HCT116 (cell line): ENCODE measurements at regions not wholly inside any gene's neighbourhood (a gene's known extent, or its start where the extent isn't known, plus 50 kb on each side); places are given as distances from the start of the nearest gene placed in this dataset.

ENCODE experiments used
- ATAC-seq: fragments of 200-7000 bp; cut with Tn5 transposase; 2 replicates; pipeline ENCODE4 v1.9.1; 2020; ENCODE audit warnings: mild to moderate bottlenecking, moderate library complexity
- BruUV-seq: library from RNA; stranded (reverse); fragments of 400-500 nt; replicated peaks from 2 replicates; lab custom pipeline; 2021; lab: Mats Ljungman, UMichigan
- CTCF ChIA-PET: fragments of 300-600 bp; sonication (Branson Sonifier 250); formaldehyde crosslinking; loops from one replicate; lab custom pipeline; 2021; ENCODE audit warnings: antibody characterized with exemption; lab: Charles Lee
- POLR2A ChIA-PET: fragments of 300-600, 350-600 bp; sonication (Branson Sonifier 250); formaldehyde crosslinking; loops from one replicate; lab custom pipeline; 2021; ENCODE audit warnings: antibody characterized with exemption; lab: Charles Lee
- RAD21 ChIA-PET, 2 experiments: fragments of 300-600 bp; sonication (Branson Sonifier 250); formaldehyde crosslinking; loops; one replicate each; lab custom pipeline; 2023; ENCODE audit warnings: low total read pairs in 2 of 2; ENCODE audit not compliant: uncharacterized antibody in 2 of 2, unreplicated experiment in 2 of 2, low non-redundant PET in 1 of 2; lab: Charles Lee
- DNase-seq: peaks from one replicate; pipeline ENCODE4 v3.0.0-alpha.2; 2010; ENCODE audit warnings: low read depth, low spot score
- H2AFZ ChIP-seq: fragments of 200-600 bp; shearing (Covaris generic), sonication (generic); 2 replicates; pipeline ENCODE4 v1.6.1; 2017; ENCODE audit warnings: low read depth, mixed run types, mixed read lengths, antibody characterized with exemption, low read length; ENCODE audit not compliant: poor library complexity, severe bottlenecking
- H3K27ac ChIP-seq: 2 replicates; pipeline ENCODE4 v1.5.1; 2012; ENCODE audit warnings: low read depth, low read length
- H3K27me3 ChIP-seq: fragments of 200-600 bp; sonication (generic); 2 replicates; pipeline ENCODE4 v1.6.1; 2016; ENCODE audit warnings: mixed run types, low read length, mixed read lengths; ENCODE audit not compliant: insufficient read depth
- H3K36me3 ChIP-seq, 2 experiments: fragments of 200-500 bp in 1 of 2; fragments of 200-600 bp in 1 of 2; sonication (Bioruptor generic) in 1 of 2; sonication (generic) in 1 of 2; 2 replicates each; pipeline versions ENCODE4 v1.5.1 to v1.6.1; 2014 to 2016; ENCODE audit warnings: low read length in 2 of 2, inconsistent platforms in 1 of 2, mixed read lengths in 1 of 2, mixed run types in 1 of 2; ENCODE audit not compliant: insufficient read depth in 2 of 2, control insufficient read depth in 1 of 2
- H3K4me1 ChIP-seq, 2 experiments: fragments of 200-600 bp in 1 of 2; sonication (generic) in 1 of 2; 2 replicates each; pipeline versions ENCODE4 v1.5.1 to v1.6.1; 2012 to 2017; ENCODE audit warnings: low read length in 2 of 2, inconsistent platforms in 1 of 2, mild to moderate bottlenecking in 1 of 2, mixed read lengths in 1 of 2, mixed run types in 1 of 2, moderate library complexity in 1 of 2; ENCODE audit not compliant: insufficient read depth in 2 of 2, control insufficient read depth in 1 of 2
- H3K4me2 ChIP-seq: fragments of 200-600 bp; sonication (generic); 2 replicates; pipeline ENCODE4 v1.6.1; 2017; ENCODE audit warnings: mixed run types, low read length, mixed read lengths
- H3K4me3 ChIP-seq, 2 experiments: fragments of 200-600 bp in 1 of 2; sonication (generic) in 1 of 2; replicated peaks in 1 of 2; 2 replicates each; pipeline ENCODE4 v1.5.1; 2011 to 2016; ENCODE audit warnings: low read length in 2 of 2, control low read depth in 1 of 2, low read depth in 1 of 2, mild to moderate bottlenecking in 1 of 2, mixed read lengths in 1 of 2, mixed run types in 1 of 2
- H3K79me2 ChIP-seq: fragments of 200-600 bp; sonication (generic); 2 replicates; pipeline ENCODE4 v1.6.1; 2017; ENCODE audit warnings: mild to moderate bottlenecking, mixed run types, low read length, moderate library complexity, mixed read lengths; ENCODE audit not compliant: insufficient read depth
- H3K9ac ChIP-seq: fragments of 200-600 bp; sonication (generic); 2 replicates; pipeline ENCODE4 v1.6.1; 2016; ENCODE audit warnings: low read length, mixed read lengths
- H3K9me2 ChIP-seq: fragments of 200-600 bp; sonication (generic), shearing (Covaris generic); 2 replicates; pipeline ENCODE4 v1.6.1; 2017; ENCODE audit warnings: mixed run types, mild to moderate bottlenecking, moderate library complexity; ENCODE audit not compliant: insufficient read depth
- H3K9me3 ChIP-seq, 2 experiments: fragments of 200-500 bp in 1 of 2; fragments of 200-600 bp in 1 of 2; sonication (Bioruptor generic) in 1 of 2; sonication (generic) in 1 of 2; 2 replicates each; pipeline ENCODE4 v1.6.1; 2014 to 2017; ENCODE audit warnings: low read length in 2 of 2, mixed read lengths in 2 of 2, inconsistent platforms in 1 of 2, low read depth in 1 of 2, mild to moderate bottlenecking in 1 of 2, mixed run types in 1 of 2, moderate library complexity in 1 of 2; ENCODE audit not compliant: control insufficient read depth in 1 of 2, insufficient read depth in 1 of 2
- H4K20me1 ChIP-seq: fragments of 200-600 bp; sonication (generic), shearing (Covaris generic); 2 replicates; pipeline ENCODE4 v1.6.1; 2017; ENCODE audit warnings: mixed run types, mild to moderate bottlenecking, moderate library complexity; ENCODE audit not compliant: insufficient read depth
- ATF3 ChIP-seq: IDR thresholded peaks from 2 replicates; pipeline ENCODE4 v1.6.1; 2012
- CEBPB ChIP-seq: IDR thresholded peaks from 2 replicates; pipeline ENCODE4 v1.6.1; 2012; ENCODE audit warnings: low read depth
- EGR1 ChIP-seq: IDR thresholded peaks from 2 replicates; pipeline ENCODE4 v1.6.1; 2012; ENCODE audit warnings: low read depth
- ELF1 ChIP-seq: IDR thresholded peaks from 2 replicates; pipeline ENCODE4 v1.6.1; 2012; ENCODE audit warnings: low read depth, borderline replicate concordance
- EZH2 ChIP-seq: fragments of 200-600 bp; sonication (generic); IDR thresholded peaks from 2 replicates; pipeline ENCODE4 v1.6.1; 2017; ENCODE audit warnings: antibody characterized with exemption, mixed run types
- EZH2phosphoT487 ChIP-seq: fragments of 200-600 bp; IDR thresholded peaks from 2 replicates; pipeline ENCODE4 v1.6.1; 2018; ENCODE audit warnings: antibody characterized with exemption, borderline replicate concordance
- FOSL1 ChIP-seq: IDR thresholded peaks from 2 replicates; pipeline ENCODE4 v1.6.1; 2012; ENCODE audit warnings: low read depth
- JUND ChIP-seq: IDR thresholded peaks from 2 replicates; pipeline ENCODE4 v1.6.1; 2012
- MAX ChIP-seq: IDR thresholded peaks from 2 replicates; pipeline ENCODE4 v1.6.1; 2012
- POLR2A ChIP-seq: IDR thresholded peaks from 2 replicates; pipeline ENCODE4 v1.7.0; 2011; ENCODE audit warnings: borderline replicate concordance; ENCODE audit not compliant: insufficient read depth, insufficient read length; ENCODE audit errors: extremely low read depth
- POLR2AphosphoS5 ChIP-seq: IDR thresholded peaks from 2 replicates; pipeline ENCODE4 v1.6.1; 2011; ENCODE audit warnings: mild to moderate bottlenecking, low read depth, low read length, moderate library complexity
- RAD21 ChIP-seq: IDR thresholded peaks from 2 replicates; pipeline ENCODE4 v1.6.1; 2012; ENCODE audit warnings: low read depth, mild to moderate bottlenecking
- REST ChIP-seq: IDR thresholded peaks from 2 replicates; pipeline ENCODE4 v1.6.1; 2012; ENCODE audit warnings: low read depth
- SIN3A ChIP-seq: IDR thresholded peaks from 2 replicates; pipeline ENCODE4 v1.6.1; 2012; ENCODE audit warnings: low read depth
- SP1 ChIP-seq: IDR thresholded peaks from 2 replicates; pipeline ENCODE4 v1.6.1; 2012; ENCODE audit warnings: low read depth
- SRF ChIP-seq: IDR thresholded peaks from 2 replicates; pipeline ENCODE4 v1.6.1; 2012; ENCODE audit warnings: low read depth
- YY1 ChIP-seq: IDR thresholded peaks from 2 replicates; pipeline ENCODE4 v1.6.1; 2011; ENCODE audit warnings: low read length, low read depth, moderate library complexity, mild to moderate bottlenecking; ENCODE audit not compliant: insufficient replicate concordance; ENCODE audit errors: extremely low read depth
- ZBTB33 ChIP-seq: IDR thresholded peaks from 2 replicates; pipeline ENCODE4 v1.6.1; 2011; ENCODE audit warnings: mild to moderate bottlenecking, low read length, moderate library complexity; ENCODE audit not compliant: insufficient replicate concordance; ENCODE audit errors: extremely low read depth
- ZFX ChIP-seq: fragments of 450-650 bp; IDR thresholded peaks from 2 replicates; pipeline ENCODE4 v1.6.1; 2017
- intact Hi-C: fragments of 100-400 bp; cut with micrococcal nuclease; formaldehyde crosslinking; loops from 2 replicates; pipeline ENCODE4 v1.10.0; 2022

GRCh38 chr3:102974333-102974732, 539.5 kb downstream of the ZPLD1 start:
- no peaks in the 10 kb centered on the region for H3K79me2 ChIP-seq
- no peaks in the 10 kb centered on the region for H3K27me3 ChIP-seq
- DNase-seq, result no peak
- no peak overlapping the region for H3K4me2 ChIP-seq
- no peaks in the 10 kb centered on the region for H4K20me1 ChIP-seq
- CTCF ChIA-PET, result no interaction called here
- RAD21 ChIA-PET, result no interaction called here
- no peaks in the 10 kb centered on the region for H3K9me3 ChIP-seq
- TF ChIP-seq EZH2 (no peak), YY1 (no peak), MAX (no peak), CEBPB (no peak), ATF3 (no peak), REST (no peak), SRF (no peak), FOSL1 (no peak), POLR2AphosphoS5 (no peak), JUND (no peak), RAD21 (no peak), POLR2A (no peak), SIN3A (no peak), ZFX (no peak), EGR1 (no peak), EZH2phosphoT487 (no peak), ZBTB33 (no peak), SP1 (no peak), ELF1 (no peak)
- TF ChIP-seq, all 23 proteins: peak for 0
- Histone ChIP-seq H3K9me2 (no peaks in the 10 kb centered on the region), H2AFZ (no peak overlapping the region), H3K4me3 (no peak overlapping the region), H3K36me3 (no peaks in the 10 kb centered on the region), H3K4me1 (peaks cover 5% of the 10 kb centered on the region in 2 experiments; a peak in 3 of 4 replicates), H3K9ac (no peak overlapping the region), H3K27ac (no peak overlapping the region)
- POLR2A ChIA-PET, result no interaction called here
- ATAC-seq, result no peak
- BruUV-seq, result no TSS peak
- intact Hi-C loops, result no loop called here
